Erythroblast (primary cell): ENCODE measurements at regions not wholly inside any gene's neighbourhood (a gene's known extent, or its start where the extent isn't known, plus 50 kb on each side); places are given as distances from the start of the nearest gene placed in this dataset.

ENCODE experiments used
- GATA1 ChIP-seq: IDR thresholded peaks from 2 replicates; pipeline ENCODE4 v1.6.1; 2011; ENCODE audit warnings: low read depth, mild to moderate bottlenecking, control low read depth, low read length, moderate library complexity
- POLR2A ChIP-seq: IDR thresholded peaks from 2 replicates; pipeline ENCODE4 v1.6.1; 2011; ENCODE audit warnings: mild to moderate bottlenecking, low read length

DNA sequence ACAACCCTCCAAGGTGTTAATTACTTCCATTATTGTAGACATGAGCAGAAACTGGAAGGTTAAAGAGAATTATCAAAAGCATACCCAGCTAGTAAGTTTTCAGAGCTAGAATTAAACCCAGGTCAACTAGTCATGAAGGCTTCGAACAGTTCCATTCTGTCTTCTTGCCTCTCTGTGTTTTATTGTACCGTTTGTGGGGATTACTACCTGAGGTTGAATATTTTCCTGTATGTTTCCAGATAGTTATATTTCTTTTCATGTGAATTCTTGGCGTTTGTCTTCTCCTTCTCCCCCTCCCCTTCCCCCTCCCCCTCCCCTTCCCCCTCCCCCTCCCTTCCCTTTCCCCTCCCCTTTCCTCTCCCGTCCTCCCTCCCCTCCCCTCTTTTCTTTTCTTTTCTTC lies 218.0 kb upstream of the GALNT17 start:
- TF ChIP-seq POLR2A (no peak), GATA1 (no peak)
